ENCODE measurements at regions not wholly inside any gene's neighbourhood (a gene's known extent, or its start where the extent isn't known, plus 50 kb on each side); places are given as distances from the start of the nearest gene placed in this dataset.

- DNase-seq (ENCODE audit: low read depth): no peak
Observed at GRCh38 chr12:90129366-90130030, 420.9 kb upstream of the ATP2B1 start.

GRCh38 chr12:90128526-90128925 is 419.9 kb upstream of the ATP2B1 start:
- no peak for TF ChIP-seq CTCF (IDR thresholded peaks at IDR 0.05; ENCODE audit: insufficient read depth, low read depth, low read length, missing control alignments)
- no peak overlapping the region for H3K4me3 ChIP-seq (ENCODE audit: low read depth, low read length)
- no peak for DNase-seq (ENCODE audit: low read depth)

More at GRCh38 chr12:90129366-90130030, 420.9 kb upstream of the ATP2B1 start:
- no peak for TF ChIP-seq CTCF (IDR thresholded peaks at IDR 0.05; ENCODE audit: insufficient read depth, low read depth, low read length, missing control alignments)
- no peak overlapping the region for H3K4me3 ChIP-seq (ENCODE audit: low read depth, low read length)

- DNase-seq (ENCODE audit: low read depth): no peak
- no peak overlapping the region for H3K4me3 ChIP-seq (ENCODE audit: low read depth, low read length)
- no peak for TF ChIP-seq CTCF (IDR thresholded peaks at IDR 0.05; ENCODE audit: insufficient read depth, low read depth, low read length, missing control alignments)
Observed at GRCh38 chr12:90126125-90126524, 417.5 kb upstream of the ATP2B1 start.

GRCh38 chr12:90124914-90125313 is 416.3 kb upstream of the ATP2B1 start:
- no peak for DNase-seq (ENCODE audit: low read depth)
- H3K4me3 ChIP-seq (ENCODE audit: low read depth, low read length): no peak overlapping the region
- no peak for TF ChIP-seq CTCF (IDR thresholded peaks at IDR 0.05; ENCODE audit: insufficient read depth, low read depth, low read length, missing control alignments)

- no peak for TF ChIP-seq CTCF (IDR thresholded peaks at IDR 0.05; ENCODE audit: insufficient read depth, low read depth, low read length, missing control alignments)
- no peak overlapping the region for H3K4me3 ChIP-seq (ENCODE audit: low read depth, low read length)
- no peak for DNase-seq (ENCODE audit: low read depth)
Observed at GRCh38 chr12:90124289-90124688, 415.7 kb upstream of the ATP2B1 start.

GRCh38 chr12:90122681-90123080 is 414.0 kb upstream of the ATP2B1 start:
- no peak for DNase-seq (ENCODE audit: low read depth)
- no peak overlapping the region for H3K4me3 ChIP-seq (ENCODE audit: low read depth, low read length)
- TF ChIP-seq CTCF (IDR thresholded peaks at IDR 0.05; ENCODE audit: insufficient read depth, low read depth, low read length, missing control alignments): no peak

- TF ChIP-seq CTCF (IDR thresholded peaks at IDR 0.05; ENCODE audit: insufficient read depth, low read depth, low read length, missing control alignments): no peak
- DNase-seq (ENCODE audit: low read depth): no peak
- no peak overlapping the region for H3K4me3 ChIP-seq (ENCODE audit: low read depth, low read length)
Observed at GRCh38 chr12:90120627-90121026, 412.0 kb upstream of the ATP2B1 start.
